K562 (cell line): ENCODE measurements at regions not wholly inside any gene's neighbourhood (a gene's known extent, or its start where the extent isn't known, plus 50 kb on each side); places are given as distances from the start of the nearest gene placed in this dataset.

ENCODE experiments used
- ATAC-seq: fragments of 200-7000 bp; cut with Tn5 transposase; 3 replicates; pipeline ENCODE4 v1.9.1; 2020; ENCODE audit warnings: moderate library complexity
- BruUV-seq: library from RNA; stranded (reverse); fragments of 400-500 nt; replicated peaks from 2 replicates; lab custom pipeline; 2021; lab: Mats Ljungman, UMichigan
- CTCF ChIA-PET: fragments of 300-600 bp; formaldehyde crosslinking; extraction: SDS; loops from one replicate; lab custom pipeline; 2021; ENCODE audit warnings: low intra/inter-chr PET ratio; lab: Yijun Ruan, JAX
- POLR2A ChIA-PET: fragments of 300-600, 350-650 bp; sonication (Branson Sonifier 250); formaldehyde crosslinking; extraction: SDS; loops from one replicate; lab custom pipeline; 2021; ENCODE audit warnings: antibody characterized with exemption, inconsistent platforms; lab: Yijun Ruan, JAX
- DNase-seq, 4 experiments: peaks; one replicate each; pipeline versions ENCODE4 v3.0.0 to v3.0.0-alpha.2; 2011 to 2018; ENCODE audit warnings: low spot score in 3 of 4, mixed read lengths in 3 of 4; ENCODE audit errors: extremely low read depth in 1 of 4
- FAIRE-seq: peaks from 2 replicates; lab custom pipeline; 2011; peaks lifted over from hg19 to GRCh38; lab: Jason Lieb, UNC
- H2AFZ ChIP-seq: 2 replicates; pipeline ENCODE4 v1.6.0; 2011; ENCODE audit warnings: low read depth, low read length, control low read depth, inconsistent platforms
- H3K27ac ChIP-seq: fragments of 200-600 bp; 3 replicates; pipeline ENCODE4 v1.8.0; 2011; ENCODE audit warnings: low read depth, mild to moderate bottlenecking, control low read depth, inconsistent platforms, low read length, moderate library complexity, mixed read lengths; ENCODE audit errors: extremely low read depth
- H3K27me3 ChIP-seq, 2 experiments: fragments of 300-600 bp in 1 of 2; 2 replicates in 1 of 2; 3 replicates in 1 of 2; pipeline versions ENCODE4 v1.6.0 to v1.8.0; 2011; ENCODE audit warnings: inconsistent platforms in 2 of 2, low read length in 2 of 2, mild to moderate bottlenecking in 1 of 2, mixed read lengths in 1 of 2, moderate library complexity in 1 of 2; ENCODE audit not compliant: control insufficient read depth in 2 of 2, insufficient read depth in 2 of 2
- H3K36me3 ChIP-seq: fragments of 300-600 bp; 3 replicates; pipeline ENCODE4 v1.8.0; 2011; ENCODE audit warnings: mild to moderate bottlenecking, low read length, inconsistent platforms; ENCODE audit not compliant: control insufficient read depth, insufficient read depth
- H3K4me1 ChIP-seq, 2 experiments: fragments of 200-600 bp in 1 of 2; replicated peaks in 1 of 2; 2 replicates in 1 of 2; 3 replicates in 1 of 2; pipeline versions ENCODE4 v1.5.1 to v1.8.0; 2011; ENCODE audit warnings: inconsistent platforms in 2 of 2, low read length in 2 of 2, mild to moderate bottlenecking in 1 of 2, mixed read lengths in 1 of 2, moderate library complexity in 1 of 2; ENCODE audit not compliant: control insufficient read depth in 2 of 2, insufficient read depth in 2 of 2
- H3K4me2 ChIP-seq: 2 replicates; pipeline ENCODE4 v1.6.1; 2011; ENCODE audit warnings: low read length, control low read depth, inconsistent platforms, mixed read lengths; ENCODE audit not compliant: insufficient read depth
- H3K4me3 ChIP-seq: fragments of 200-600 bp; sonication (generic), shearing (Covaris generic); 2 replicates; pipeline ENCODE4 v1.5.1; 2016; ENCODE audit warnings: control low read depth, inconsistent platforms
- H3K79me2 ChIP-seq: fragments of 200-600 bp; 3 replicates; pipeline ENCODE4 v1.8.0; 2011; ENCODE audit warnings: low read length, inconsistent platforms; ENCODE audit not compliant: control insufficient read depth, insufficient read depth
- H3K9ac ChIP-seq, 2 experiments: 2 replicates each; pipeline versions ENCODE4 v1.6.0 to v1.6.1; 2011; ENCODE audit warnings: low read depth in 2 of 2, low read length in 2 of 2, control low read depth in 1 of 2, inconsistent platforms in 1 of 2, mild to moderate bottlenecking in 1 of 2, mixed read lengths in 1 of 2; ENCODE audit not compliant: insufficient read depth in 1 of 2
- H3K9me1 ChIP-seq: one replicate; pipeline ENCODE4 v1.6.0; 2011; ENCODE audit warnings: inconsistent platforms, mild to moderate bottlenecking, low read length, moderate library complexity; ENCODE audit not compliant: control insufficient read depth, insufficient read depth
- H3K9me3 ChIP-seq: replicated peaks from 2 replicates; pipeline ENCODE4 v1.5.1; 2011; ENCODE audit warnings: low read depth, low read length, inconsistent platforms; ENCODE audit not compliant: control insufficient read depth, insufficient read depth
- H4K20me1 ChIP-seq: replicated peaks from 2 replicates; pipeline ENCODE4 v1.6.1; 2011; ENCODE audit warnings: low read length, inconsistent platforms, mixed read lengths; ENCODE audit not compliant: control insufficient read depth, insufficient read depth
- BCOR ChIP-seq: fragments of 450-650 bp; IDR thresholded peaks from 2 replicates; pipeline ENCODE4 v1.6.1; 2016
- BDP1 ChIP-seq: IDR thresholded peaks from 3 replicates; pipeline ENCODE4 v1.6.1; 2011; ENCODE audit not compliant: insufficient read length, insufficient read depth
- BHLHE40 ChIP-seq: IDR thresholded peaks from 2 replicates; pipeline ENCODE4 v1.6.1; 2011; ENCODE audit warnings: low read length, improper control_type of control experiment
- CBFA2T2 ChIP-seq: fragments of 450-650 bp; conservative IDR thresholded peaks from 2 replicates; pipeline ENCODE4 v1.6.1; 2017; ENCODE audit warnings: mild to moderate bottlenecking
- EZH2 ChIP-seq: IDR thresholded peaks from 2 replicates; pipeline ENCODE4 v1.6.1; 2012; ENCODE audit warnings: low read depth, mild to moderate bottlenecking, inconsistent platforms, low read length, borderline replicate concordance
- MBD2 ChIP-seq: sonication (generic); IDR thresholded peaks from 2 replicates; pipeline ENCODE4 v1.6.1; 2016; ENCODE audit warnings: low read depth, borderline replicate concordance
- MEF2A ChIP-seq: IDR thresholded peaks from 2 replicates; pipeline ENCODE4 v1.6.1; 2011; ENCODE audit warnings: low read depth, mild to moderate bottlenecking, low read length, moderate library complexity; ENCODE audit not compliant: control insufficient read depth
- RBFOX2 ChIP-seq: fragments of 200-400 bp; formaldehyde crosslinking; IDR thresholded peaks from 2 replicates; pipeline ENCODE4 v1.6.1; 2017; ENCODE audit warnings: low read depth, mild to moderate bottlenecking, low read length, moderate library complexity
- RBM17 ChIP-seq: fragments of 200-400 bp; formaldehyde crosslinking; IDR thresholded peaks from 2 replicates; pipeline ENCODE4 v1.6.1; 2017; ENCODE audit warnings: low read depth, mild to moderate bottlenecking, low read length, borderline replicate concordance
- SIRT6 ChIP-seq: IDR thresholded peaks from one replicate; pipeline ENCODE4 v1.6.1; 2012; ENCODE audit warnings: low read depth, mild to moderate bottlenecking, control low read depth, inconsistent platforms, low read length, moderate library complexity
- SNRNP70 ChIP-seq: fragments of 200-400 bp; formaldehyde crosslinking; optimal IDR thresholded peaks from 2 replicates; pipeline ENCODE3; 2017; ENCODE audit warnings: low read depth, low read length
- TEAD1 ChIP-seq, 2 experiments: fragments of 450-650 bp in 1 of 2; sonication (generic) in 1 of 2; formaldehyde crosslinking; IDR thresholded peaks; 2 replicates each; pipeline versions ENCODE4 v1.4.0 to v1.8.0; 2020 to 2022; ENCODE audit warnings: mild to moderate bottlenecking in 2 of 2, missing genetic modification reagents in 1 of 2
- TSC22D4 ChIP-seq: fragments of 450-650 bp; IDR thresholded peaks from 2 replicates; pipeline ENCODE4 v1.6.1; 2016; ENCODE audit warnings: missing genetic modification characterization, missing biosample characterization, control low read depth
- ZBTB8A ChIP-seq: fragments of 450-650 bp; IDR thresholded peaks from 2 replicates; pipeline ENCODE4 v1.6.1; 2018; ENCODE audit warnings: mild to moderate bottlenecking, moderate library complexity; ENCODE audit not compliant: partially characterized antibody
- ZNF140 ChIP-seq: fragments of 250-450 bp; sonication (Bioruptor Pico); IDR thresholded peaks from 2 replicates; pipeline ENCODE4 v1.8.0; 2021; ENCODE audit warnings: moderate library complexity, mild to moderate bottlenecking, inconsistent platforms
- ZNF174 ChIP-seq: fragments of 250-450 bp; sonication (Bioruptor Pico); IDR thresholded peaks from 2 replicates; pipeline ENCODE4 v1.4.0; 2020; ENCODE audit warnings: mild to moderate bottlenecking
- ZNF699 ChIP-seq: fragments of 250-450 bp; sonication (Bioruptor Pico); IDR thresholded peaks from 2 replicates; pipeline ENCODE4 v1.8.0; 2021; ENCODE audit warnings: mild to moderate bottlenecking, moderate library complexity; ENCODE audit not compliant: insufficient replicate concordance
- ZNF77 ChIP-seq: fragments of 250-450 bp; sonication (Bioruptor Pico); IDR thresholded peaks from 2 replicates; pipeline ENCODE4 v1.5.0; 2020
- WGBS: fragments of 100-300 bp; shearing (Covaris generic); methylation state at CpG from one replicate; pipeline ENCODE4 v1.1.6; 2016; ENCODE audit warnings: low coverage, mixed read lengths; ENCODE audit not compliant: insufficient coverage; ENCODE audit errors: missing lambda C conversion rate; 5-methylcytosine and 5-hydroxymethylcytosine counted together
- in situ Hi-C: fragments of 300-500 bp; cut with MboI; formaldehyde crosslinking; loops from 4 replicates; pipeline ENCODE4 v1.15.0; 2018; ENCODE audit warnings: inconsistent platforms, mixed read lengths
- intact Hi-C: fragments of 100-400 bp; cut with micrococcal nuclease; formaldehyde crosslinking; loops from 2 replicates; pipeline ENCODE4 v1.14.2; 2022

- H3K4me2 ChIP-seq, result no peak overlapping the region
- ATAC-seq (no peak), DNase-seq (no peak), FAIRE-seq (no peak)
- H3K27me3 ChIP-seq, result no peaks in the 10 kb centered on the region
- H3K27ac ChIP-seq, result no peak overlapping the region
- POLR2A ChIA-PET, result no interaction called here
- TF ChIP-seq ZBTB8A, result no peak
- TF ChIP-seq SNRNP70, result no peak
- TF ChIP-seq RBM17, result no peak
- TF ChIP-seq CBFA2T2, result no peak
- no peak for TF ChIP-seq ZNF699
- TF ChIP-seq ZNF77, result no peak
- TF ChIP-seq TSC22D4 (tag), result no peak
- TF ChIP-seq SIRT6, result no peak
- no peak for TF ChIP-seq EZH2
- TF ChIP-seq RBFOX2, result no peak
- TF ChIP-seq BDP1, result no peak
- no peak for TF ChIP-seq TEAD1 (CRISPR knock-in tag; IDR thresholded peaks at IDR 0.05)
- TF ChIP-seq MBD2, result no peak
- TF ChIP-seq ZNF174 (CRISPR knock-in tag), result no peak
- no peak for TF ChIP-seq MEF2A
- TF ChIP-seq ZNF140 (CRISPR knock-in tag), result no peak
- no peak for TF ChIP-seq BCOR
- no peak for TF ChIP-seq BHLHE40
- H3K9me1 ChIP-seq, result no peaks in the 10 kb centered on the region
- in situ Hi-C loops, result no loop called here
- H3K79me2 ChIP-seq, result no peaks in the 10 kb centered on the region
- H4K20me1 ChIP-seq, result no peaks in the 10 kb centered on the region
- H3K9ac ChIP-seq, result no peak overlapping the region
- intact Hi-C loops, result no loop called here
- H3K9me3 ChIP-seq, result no peaks in the 10 kb centered on the region
- 2% methylated on average over 6 of the region's 6 CpGs for WGBS
- no TSS peak for BruUV-seq
- CTCF ChIA-PET, result no interaction called here
- H3K4me3 ChIP-seq, result no peak overlapping the region
- H3K4me1 ChIP-seq, result no peaks in the 10 kb centered on the region
- no peak overlapping the region for H2AFZ ChIP-seq
- H3K36me3 ChIP-seq, result no peaks in the 10 kb centered on the region
Observed at GRCh38 chr20:61015602-61016001, 236.5 kb upstream of the CDH4 start.
